Mesendoderm (in vitro differentiated cells): ENCODE measurements at regions not wholly inside any gene's neighbourhood (a gene's known extent, or its start where the extent isn't known, plus 50 kb on each side); places are given as distances from the start of the nearest gene placed in this dataset.

Experiments used
- DNase-seq: peaks from one replicate; pipeline ENCODE4 v3.0.0; 2013
- H2AK5ac ChIP-seq: 2 replicates; pipeline ENCODE4 v1.6.1; 2013; ENCODE audit warnings: low read length, inconsistent platforms
- H2BK120ac ChIP-seq: 2 replicates; pipeline ENCODE4 v1.6.1; 2013; ENCODE audit warnings: low read depth, mild to moderate bottlenecking, low read length, moderate library complexity, mixed read lengths
- H2BK15ac ChIP-seq: replicated peaks from 2 replicates; pipeline ENCODE4 v1.6.1; 2013; ENCODE audit warnings: low read depth, mild to moderate bottlenecking, moderate library complexity
- H2BK5ac ChIP-seq: 2 replicates; pipeline ENCODE4 v1.6.1; 2013; ENCODE audit warnings: low read length, inconsistent platforms
- H3K18ac ChIP-seq: 2 replicates; pipeline ENCODE4 v1.6.1; 2013; ENCODE audit warnings: mild to moderate bottlenecking, low read length, mixed read lengths
- H3K23ac ChIP-seq: one replicate; pipeline ENCODE4 v1.6.1; 2013; ENCODE audit warnings: low read length
- H3K27ac ChIP-seq: 2 replicates; pipeline ENCODE4 v1.5.1; 2013; ENCODE audit warnings: low read depth, mild to moderate bottlenecking, inconsistent platforms, low read length, moderate library complexity
- H3K27me3 ChIP-seq: 2 replicates; pipeline ENCODE4 v1.6.1; 2013; ENCODE audit warnings: low read length, control low read depth, mild to moderate bottlenecking, inconsistent platforms; ENCODE audit not compliant: insufficient read depth, poor library complexity
- H3K36me3 ChIP-seq: 2 replicates; pipeline ENCODE4 v1.6.1; 2013; ENCODE audit warnings: low read length, inconsistent platforms; ENCODE audit not compliant: control insufficient read depth, insufficient read depth
- H3K4ac ChIP-seq: one replicate; pipeline ENCODE4 v1.6.1; 2013; ENCODE audit warnings: low read depth, mild to moderate bottlenecking, low read length, moderate library complexity
- H3K4me1 ChIP-seq: 2 replicates; pipeline ENCODE4 v1.6.1; 2013; ENCODE audit warnings: low read depth, low read length, inconsistent platforms; ENCODE audit not compliant: control insufficient read depth
- H3K4me2 ChIP-seq: 2 replicates; pipeline ENCODE4 v1.6.1; 2013; ENCODE audit warnings: low read length
- H3K4me3 ChIP-seq: 2 replicates; pipeline ENCODE4 v1.5.1; 2013; ENCODE audit warnings: mild to moderate bottlenecking, low read length
- H3K56ac ChIP-seq: one replicate; pipeline ENCODE4 v1.6.1; 2013; ENCODE audit warnings: low read length
- H3K79me1 ChIP-seq: 2 replicates; pipeline ENCODE4 v1.6.1; 2013; ENCODE audit warnings: low read length, inconsistent platforms
- H3K79me2 ChIP-seq: 2 replicates; pipeline ENCODE4 v1.6.1; 2013; ENCODE audit warnings: mild to moderate bottlenecking, low read length; ENCODE audit not compliant: control insufficient read depth, insufficient read depth
- H3K9ac ChIP-seq: 2 replicates; pipeline ENCODE4 v1.6.1; 2013; ENCODE audit warnings: low read length, inconsistent platforms
- H4K5ac ChIP-seq: one replicate; pipeline ENCODE4 v1.6.1; 2013; ENCODE audit warnings: low read length
- H4K8ac ChIP-seq: one replicate; pipeline ENCODE4 v1.6.1; 2013; ENCODE audit warnings: low read depth, mild to moderate bottlenecking, control low read depth, low read length, moderate library complexity
- WGBS: extraction: QIAGEN DNeasy Blood & Tissue Kit; methylation state at CpG from one replicate; pipeline ENCODE4 v1.1.7; 2013; ENCODE audit warnings: low lambda C conversion rate, missing lambda C conversion rate; ENCODE audit not compliant: insufficient coverage; ENCODE audit errors: extremely low coverage; 5-methylcytosine and 5-hydroxymethylcytosine counted together

DNA sequence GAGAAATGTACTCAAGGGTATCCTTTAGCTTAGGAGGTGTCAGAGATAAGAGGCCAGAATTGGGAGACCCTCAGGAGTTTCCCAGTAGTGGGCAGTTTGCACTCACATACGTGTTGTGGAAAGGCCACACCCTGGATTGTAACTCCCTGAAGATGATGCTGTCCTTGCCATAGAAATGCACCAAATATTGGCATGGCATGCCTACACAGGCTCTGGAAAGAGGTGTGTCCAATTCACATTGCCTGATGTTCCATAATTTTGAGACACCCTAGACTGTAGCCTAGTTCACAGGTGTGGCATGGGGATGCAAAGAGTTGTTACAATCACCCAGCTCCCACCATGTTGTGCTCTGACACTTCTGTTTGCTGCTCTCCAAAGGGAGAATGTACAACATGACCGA lies 271.9 kb downstream of the CCDC85A start:
- no peak overlapping the region for H4K8ac ChIP-seq
- no peaks in the 10 kb centered on the region for H3K79me1 ChIP-seq
- no peak overlapping the region for H3K4me2 ChIP-seq
- no peak for DNase-seq
- no peak overlapping the region for H3K23ac ChIP-seq
- no peak overlapping the region for H4K5ac ChIP-seq
- H2BK5ac ChIP-seq, result no peak overlapping the region
- H3K36me3 ChIP-seq, result no peaks in the 10 kb centered on the region
- no peak overlapping the region for H3K4ac ChIP-seq
- H3K4me1 ChIP-seq, result no peaks in the 10 kb centered on the region
- no peak overlapping the region for H3K56ac ChIP-seq
- H3K79me2 ChIP-seq, result no peaks in the 10 kb centered on the region
- H3K27ac ChIP-seq, result no peak overlapping the region
- no peaks in the 10 kb centered on the region for H3K27me3 ChIP-seq
- H2AK5ac ChIP-seq, result no peak overlapping the region
- H2BK120ac ChIP-seq, result no peak overlapping the region
- H3K18ac ChIP-seq, result no peak overlapping the region
- WGBS, result no CpG with 5 or more reads among the region's 2 CpGs
- H3K4me3 ChIP-seq, result no peak overlapping the region
- no peak overlapping the region for H2BK15ac ChIP-seq
- no peak overlapping the region for H3K9ac ChIP-seq

DNA sequence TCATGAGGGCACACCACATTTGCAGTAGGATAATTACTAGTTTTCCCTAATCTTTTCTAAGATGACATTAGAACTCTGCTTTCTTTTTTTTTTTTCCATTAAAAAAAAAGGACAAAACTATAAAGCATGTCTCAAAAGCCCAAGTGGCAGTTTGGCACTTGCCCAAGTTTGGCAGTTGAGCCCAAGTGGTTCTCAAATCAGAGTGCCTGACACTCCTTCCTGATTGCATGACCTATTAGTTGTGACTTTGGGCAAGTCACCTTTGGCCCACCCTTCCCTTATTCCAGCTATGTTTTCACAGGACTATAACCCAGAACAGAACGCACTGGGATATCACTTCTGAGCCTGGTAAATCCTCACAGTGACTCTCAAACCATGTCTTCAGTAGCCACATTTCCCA lies 273.0 kb downstream of the CCDC85A start:
- no peak for DNase-seq
- no peak overlapping the region for H3K4ac ChIP-seq
- H3K23ac ChIP-seq, result no peak overlapping the region
- H3K56ac ChIP-seq, result no peak overlapping the region
- no peak overlapping the region for H4K8ac ChIP-seq
- no peaks in the 10 kb centered on the region for H3K79me2 ChIP-seq
- no peak overlapping the region for H4K5ac ChIP-seq
- no peak overlapping the region for H2BK15ac ChIP-seq
- no peak overlapping the region for H2BK120ac ChIP-seq
- no CpG with 5 or more reads among the region's 1 CpG for WGBS
- no peaks in the 10 kb centered on the region for H3K79me1 ChIP-seq
- no peak overlapping the region for H3K27ac ChIP-seq
- H2BK5ac ChIP-seq, result no peak overlapping the region
- H3K18ac ChIP-seq, result no peak overlapping the region
- H3K36me3 ChIP-seq, result no peaks in the 10 kb centered on the region
- H3K27me3 ChIP-seq, result no peaks in the 10 kb centered on the region
- no peaks in the 10 kb centered on the region for H3K4me1 ChIP-seq
- H2AK5ac ChIP-seq, result no peak overlapping the region
- H3K9ac ChIP-seq, result no peak overlapping the region
- H3K4me2 ChIP-seq, result no peak overlapping the region
- no peak overlapping the region for H3K4me3 ChIP-seq

DNA sequence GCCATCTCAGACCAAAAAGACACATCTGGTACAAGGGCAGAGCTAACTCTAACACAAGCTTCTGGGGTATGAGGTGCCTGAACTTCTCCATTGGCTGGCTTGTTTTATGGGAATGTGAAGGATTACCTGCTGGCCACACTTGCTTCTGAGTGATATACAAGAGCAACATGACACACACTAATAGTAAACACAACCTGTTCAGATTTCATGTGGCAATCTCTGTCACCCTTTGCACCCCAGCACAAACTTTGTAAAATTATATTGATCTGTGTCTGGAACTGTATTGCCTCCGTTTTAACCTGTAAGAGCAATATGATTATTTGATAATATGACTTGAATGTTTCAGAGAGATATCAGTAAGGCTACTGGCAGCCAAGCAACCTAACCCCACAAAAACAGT lies 276.7 kb downstream of the CCDC85A start:
- no peak overlapping the region for H3K23ac ChIP-seq
- H2BK15ac ChIP-seq, result no peak overlapping the region
- H3K79me2 ChIP-seq, result no peaks in the 10 kb centered on the region
- no peak overlapping the region for H3K9ac ChIP-seq
- no peak overlapping the region for H3K4ac ChIP-seq
- H2AK5ac ChIP-seq, result no peak overlapping the region
- no peak for DNase-seq
- no peaks in the 10 kb centered on the region for H3K79me1 ChIP-seq
- no CpG with 5 or more reads among the region's 1 CpG for WGBS
- no peak overlapping the region for H3K27ac ChIP-seq
- H2BK5ac ChIP-seq, result no peak overlapping the region
- no peak overlapping the region for H4K8ac ChIP-seq
- H3K4me1 ChIP-seq, result no peaks in the 10 kb centered on the region
- no peak overlapping the region for H4K5ac ChIP-seq
- no peak overlapping the region for H3K4me2 ChIP-seq
- no peak overlapping the region for H3K4me3 ChIP-seq
- H3K27me3 ChIP-seq, result no peaks in the 10 kb centered on the region
- H2BK120ac ChIP-seq, result no peak overlapping the region
- H3K18ac ChIP-seq, result no peak overlapping the region
- no peaks in the 10 kb centered on the region for H3K36me3 ChIP-seq
- no peak overlapping the region for H3K56ac ChIP-seq

DNA sequence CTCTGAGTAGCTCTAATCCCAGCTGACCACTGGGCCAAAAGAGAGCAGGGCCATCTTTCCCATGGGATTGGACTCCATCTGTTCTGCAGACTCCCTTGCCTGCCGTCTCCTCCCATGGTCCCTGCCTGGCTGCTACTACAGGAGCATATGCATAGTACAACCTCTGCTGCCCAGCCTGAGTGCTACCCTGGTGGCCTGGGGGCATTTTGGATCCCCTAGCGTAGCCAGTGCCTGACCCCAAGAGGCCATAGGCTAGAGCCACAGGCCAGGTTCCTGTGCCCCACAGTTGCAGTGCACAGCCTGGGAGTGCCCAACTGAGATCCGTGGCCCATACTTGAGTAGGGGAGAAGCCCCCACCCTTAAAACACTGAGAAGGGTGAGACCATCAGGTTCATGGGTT lies 280.3 kb downstream of the CCDC85A start:
- no peak overlapping the region for H3K27ac ChIP-seq
- no peak overlapping the region for H4K8ac ChIP-seq
- no CpG with 5 or more reads among the region's 3 CpGs for WGBS

DNA sequence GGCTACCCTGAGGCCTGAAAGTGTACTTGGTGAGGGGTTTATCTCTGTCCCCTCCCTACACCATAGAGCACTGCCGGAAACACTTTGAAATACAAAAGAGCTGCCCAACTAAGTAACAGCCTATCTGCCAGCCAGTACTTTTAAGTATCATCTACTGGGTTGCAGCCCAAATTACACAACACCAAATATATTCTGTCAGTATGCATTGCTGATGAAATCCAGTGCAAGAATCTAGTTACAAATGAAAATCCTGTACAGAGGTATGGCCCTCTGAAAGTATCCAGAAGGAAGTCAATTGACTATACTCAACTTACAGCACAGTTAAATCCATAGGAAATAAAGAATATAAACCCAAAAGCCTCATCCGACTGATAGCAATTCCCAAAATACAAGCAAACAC lies 280.8 kb downstream of the CCDC85A start:
- no peaks in the 10 kb centered on the region for H3K36me3 ChIP-seq
- H3K18ac ChIP-seq, result no peak overlapping the region
- WGBS, result no CpG with 5 or more reads among the region's 2 CpGs
- H2BK120ac ChIP-seq, result no peak overlapping the region
- H3K27me3 ChIP-seq, result no peaks in the 10 kb centered on the region
- no peak overlapping the region for H2AK5ac ChIP-seq
- no peak overlapping the region for H2BK15ac ChIP-seq
- H3K27ac ChIP-seq, result no peak overlapping the region
- H3K4me1 ChIP-seq, result no peaks in the 10 kb centered on the region
- H4K5ac ChIP-seq, result no peak overlapping the region
- no peak overlapping the region for H3K9ac ChIP-seq
- H3K79me1 ChIP-seq, result no peaks in the 10 kb centered on the region
- no peak for DNase-seq
- H2BK5ac ChIP-seq, result no peak overlapping the region
- no peak overlapping the region for H3K4me3 ChIP-seq
- H3K23ac ChIP-seq, result no peak overlapping the region
- H3K79me2 ChIP-seq, result no peaks in the 10 kb centered on the region
- H4K8ac ChIP-seq, result no peak overlapping the region
- no peak overlapping the region for H3K4ac ChIP-seq
- no peak overlapping the region for H3K4me2 ChIP-seq
- H3K56ac ChIP-seq, result no peak overlapping the region

More for the DNA sequence above, 280.3 kb downstream of the CCDC85A start:
- no peak overlapping the region for H3K4me3 ChIP-seq
- H2BK5ac ChIP-seq, result no peak overlapping the region
- no peak overlapping the region for H2BK120ac ChIP-seq
- H3K56ac ChIP-seq, result no peak overlapping the region
- H3K23ac ChIP-seq, result no peak overlapping the region
- H2BK15ac ChIP-seq, result no peak overlapping the region
- no peaks in the 10 kb centered on the region for H3K4me1 ChIP-seq
- no peak overlapping the region for H3K4ac ChIP-seq
- H2AK5ac ChIP-seq, result no peak overlapping the region
- DNase-seq, result no peak
- no peak overlapping the region for H4K5ac ChIP-seq
- no peak overlapping the region for H3K9ac ChIP-seq
- H3K79me1 ChIP-seq, result no peaks in the 10 kb centered on the region
- H3K27me3 ChIP-seq, result no peaks in the 10 kb centered on the region
- H3K4me2 ChIP-seq, result no peak overlapping the region
- no peaks in the 10 kb centered on the region for H3K79me2 ChIP-seq
- no peak overlapping the region for H3K18ac ChIP-seq
- H3K36me3 ChIP-seq, result no peaks in the 10 kb centered on the region

DNA sequence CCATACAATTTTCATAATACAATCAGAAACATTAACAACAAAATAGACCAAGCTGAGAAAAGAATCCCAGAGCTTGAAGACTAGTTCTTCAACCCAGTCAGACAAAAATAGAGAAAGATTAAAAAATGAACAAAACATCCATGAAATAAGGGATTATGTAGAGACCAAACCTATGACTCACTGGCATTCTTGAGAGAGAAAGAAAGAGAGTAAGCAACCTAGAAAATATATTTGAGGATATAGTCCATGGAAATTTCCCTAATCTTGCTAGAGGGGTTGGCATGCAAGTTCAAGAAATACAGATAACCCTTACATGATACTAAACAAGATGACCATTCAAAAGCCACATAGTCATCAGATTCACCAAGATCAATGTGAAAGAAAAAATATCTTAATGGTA lies 281.7 kb downstream of the CCDC85A start:
- no peak for DNase-seq
- Histone ChIP-seq H4K5ac (no peak overlapping the region), H3K9ac (no peak overlapping the region), H2BK15ac (no peak overlapping the region), H3K4me3 (no peak overlapping the region), H3K18ac (no peak overlapping the region), H3K27ac (no peak overlapping the region), H3K56ac (no peak overlapping the region), H3K27me3 (no peaks in the 10 kb centered on the region), H3K4me1 (no peaks in the 10 kb centered on the region), H2AK5ac (no peak overlapping the region), H3K79me1 (no peaks in the 10 kb centered on the region), H3K4ac (no peak overlapping the region), H2BK120ac (no peak overlapping the region), H3K79me2 (no peaks in the 10 kb centered on the region), H2BK5ac (no peak overlapping the region), H4K8ac (no peak overlapping the region), H3K4me2 (no peak overlapping the region), H3K23ac (no peak overlapping the region), H3K36me3 (no peaks in the 10 kb centered on the region)
